WERI-Rb-1 (cell line): ENCODE measurements at regions not wholly inside any gene's neighbourhood (a gene's known extent, or its start where the extent isn't known, plus 50 kb on each side); places are given as distances from the start of the nearest gene placed in this dataset.

ENCODE experiments used
- DNase-seq: peaks from one replicate; pipeline ENCODE4 v3.0.0-alpha.2; 2020
- H3K27ac ChIP-seq: fragments of 250-450 bp; sonication (Bioruptor Pico); 2 replicates; pipeline ENCODE4 v1.5.1; 2020; ENCODE audit warnings: mild to moderate bottlenecking, moderate library complexity
- H3K27me3 ChIP-seq: fragments of 250-450 bp; sonication (Bioruptor Pico); 2 replicates; pipeline ENCODE4 v1.5.1; 2021; ENCODE audit warnings: mild to moderate bottlenecking, low read depth, moderate library complexity; ENCODE audit not compliant: insufficient read depth, severe bottlenecking
- H3K36me3 ChIP-seq: fragments of 250-450 bp; sonication (Bioruptor Pico); 2 replicates; pipeline ENCODE4 v1.5.1; 2020; ENCODE audit warnings: mild to moderate bottlenecking, moderate library complexity
- H3K4me3 ChIP-seq: 2 replicates; pipeline ENCODE4 v1.5.1; 2011; ENCODE audit warnings: low read depth, mild to moderate bottlenecking, control low read depth, low read length
- H3K9me3 ChIP-seq: fragments of 250-450 bp; sonication (Bioruptor Pico); 2 replicates; pipeline ENCODE4 v1.5.1; 2021; ENCODE audit warnings: mild to moderate bottlenecking, moderate library complexity; ENCODE audit not compliant: severe bottlenecking
- TF ChIP-seq, protein P1 (sequence below): IDR thresholded peaks from 2 replicates; pipeline ENCODE4 v1.5.1; 2011; ENCODE audit warnings: low read depth, mild to moderate bottlenecking, control low read depth, inconsistent platforms, low read length

DNA sequence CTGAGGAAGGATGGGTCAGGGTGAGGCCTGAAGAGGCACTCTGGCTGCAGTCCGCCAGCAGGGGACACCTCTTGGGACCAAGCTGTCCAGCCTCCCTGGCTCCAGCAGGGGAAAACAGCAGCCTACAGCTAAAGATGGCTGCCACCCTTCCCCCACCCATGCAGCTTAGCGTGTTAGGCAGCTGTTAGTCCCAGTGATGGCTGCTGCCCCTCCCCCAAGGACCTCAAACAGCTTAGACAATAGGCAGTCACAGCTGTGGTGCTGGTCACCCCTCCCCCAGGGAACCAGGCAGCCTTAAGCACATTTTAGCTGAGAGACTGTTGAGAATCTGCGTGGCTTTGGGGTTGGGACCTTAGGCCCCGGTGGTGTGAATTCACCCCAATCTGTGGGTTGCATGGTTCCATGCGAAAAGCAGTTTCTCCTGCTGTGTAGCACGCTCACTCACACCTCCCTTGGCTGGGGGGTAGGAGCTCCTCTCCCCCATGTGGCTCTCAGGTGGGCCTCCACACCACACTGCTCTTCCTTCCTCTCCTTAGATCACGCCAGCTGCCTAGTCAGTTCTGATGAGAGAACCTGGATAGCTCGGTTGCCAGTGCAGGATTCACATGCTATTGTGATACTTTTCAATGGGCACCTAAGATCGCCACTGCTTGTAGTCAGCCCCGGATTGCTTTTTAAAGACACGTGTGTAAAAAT is 140.5 kb upstream of the CADPS start:
- Histone ChIP-seq H3K9me3 (no peaks in the 10 kb centered on the region), H3K36me3 (no peaks in the 10 kb centered on the region), H3K27ac (peak overlapping the region; percentile 94), H3K27me3 (no peaks in the 10 kb centered on the region), H3K4me3 (no peak overlapping the region)
- TF ChIP-seq, protein P1, sequence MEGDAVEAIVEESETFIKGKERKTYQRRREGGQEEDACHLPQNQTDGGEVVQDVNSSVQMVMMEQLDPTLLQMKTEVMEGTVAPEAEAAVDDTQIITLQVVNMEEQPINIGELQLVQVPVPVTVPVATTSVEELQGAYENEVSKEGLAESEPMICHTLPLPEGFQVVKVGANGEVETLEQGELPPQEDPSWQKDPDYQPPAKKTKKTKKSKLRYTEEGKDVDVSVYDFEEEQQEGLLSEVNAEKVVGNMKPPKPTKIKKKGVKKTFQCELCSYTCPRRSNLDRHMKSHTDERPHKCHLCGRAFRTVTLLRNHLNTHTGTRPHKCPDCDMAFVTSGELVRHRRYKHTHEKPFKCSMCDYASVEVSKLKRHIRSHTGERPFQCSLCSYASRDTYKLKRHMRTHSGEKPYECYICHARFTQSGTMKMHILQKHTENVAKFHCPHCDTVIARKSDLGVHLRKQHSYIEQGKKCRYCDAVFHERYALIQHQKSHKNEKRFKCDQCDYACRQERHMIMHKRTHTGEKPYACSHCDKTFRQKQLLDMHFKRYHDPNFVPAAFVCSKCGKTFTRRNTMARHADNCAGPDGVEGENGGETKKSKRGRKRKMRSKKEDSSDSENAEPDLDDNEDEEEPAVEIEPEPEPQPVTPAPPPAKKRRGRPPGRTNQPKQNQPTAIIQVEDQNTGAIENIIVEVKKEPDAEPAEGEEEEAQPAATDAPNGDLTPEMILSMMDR, result peak; percentile 74
- peak; percentile 98 for DNase-seq

DNA sequence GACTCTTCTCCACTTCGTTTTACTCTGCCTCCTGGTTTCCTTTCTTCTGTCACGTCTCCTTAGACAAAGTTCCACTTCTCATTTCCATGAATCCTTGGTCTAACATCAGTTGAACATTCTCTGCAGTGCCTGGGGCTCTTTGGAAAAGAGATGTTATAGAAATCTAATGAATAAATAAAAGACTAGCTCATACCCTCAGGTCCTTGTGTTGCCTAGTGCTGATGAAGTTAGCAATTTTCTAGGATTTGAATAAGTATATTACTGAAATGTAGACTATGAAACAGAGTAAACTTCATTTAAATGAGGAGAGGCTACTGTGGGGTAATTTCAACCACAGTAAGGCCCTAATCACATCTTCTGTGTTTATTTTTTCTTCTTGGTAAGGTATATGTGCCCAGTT is 146.9 kb upstream of the CADPS start:
- Histone ChIP-seq H3K9me3 (no peaks in the 10 kb centered on the region), H3K4me3 (no peak overlapping the region), H3K27me3 (no peaks in the 10 kb centered on the region), H3K36me3 (no peaks in the 10 kb centered on the region), H3K27ac (no peak overlapping the region)
- TF ChIP-seq, protein P1, result no peak
- DNase-seq, result no peak

DNA sequence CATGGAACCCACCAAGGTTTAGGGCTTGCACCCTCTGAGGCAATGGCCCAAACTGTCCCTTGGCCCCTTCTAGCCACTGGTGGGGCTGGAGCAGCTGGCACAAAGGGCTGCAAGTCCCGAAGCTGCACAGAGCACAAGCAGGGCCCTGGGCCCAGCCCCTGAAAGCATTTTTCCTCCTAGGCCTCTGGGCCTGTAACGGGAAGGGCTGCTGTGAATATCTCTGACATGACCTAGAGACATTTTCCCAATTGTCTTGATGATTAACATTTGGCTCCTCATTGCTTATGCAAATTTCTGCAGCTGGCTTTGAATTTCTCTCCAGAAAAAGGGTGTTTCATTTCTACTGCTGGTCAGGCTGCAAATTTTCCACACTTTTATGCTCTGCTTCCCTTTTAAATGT is 151.5 kb upstream of the CADPS start:
- H3K9me3 ChIP-seq, result no peaks in the 10 kb centered on the region
- H3K4me3 ChIP-seq, result no peak overlapping the region
- TF ChIP-seq, protein P1, result no peak
- no peaks in the 10 kb centered on the region for H3K36me3 ChIP-seq
- no peak for DNase-seq
- no peaks in the 10 kb centered on the region for H3K27me3 ChIP-seq
- H3K27ac ChIP-seq, result no peak overlapping the region

DNA sequence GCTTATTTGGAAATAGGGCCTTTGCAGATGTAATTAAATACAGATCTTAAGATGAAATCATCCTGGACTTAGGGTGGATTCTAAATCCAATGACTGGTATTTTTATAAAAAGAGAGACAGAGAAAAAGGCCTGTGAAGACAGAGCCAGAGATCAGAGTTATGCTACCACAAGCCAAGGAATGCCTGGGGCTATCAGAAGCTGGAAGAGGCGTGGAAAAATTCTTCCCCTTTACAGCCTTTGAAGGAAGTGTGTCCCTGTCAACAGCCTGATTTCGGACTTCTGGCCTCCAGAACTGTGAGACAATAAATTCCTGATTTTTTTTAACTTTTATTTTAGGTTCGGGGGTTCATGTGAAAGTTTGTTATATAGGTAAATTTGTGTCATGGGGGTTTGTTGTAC is 154.1 kb upstream of the CADPS start:
- TF ChIP-seq, protein P1, result no peak
- H3K27me3 ChIP-seq, result no peaks in the 10 kb centered on the region
- DNase-seq, result no peak
- no peak overlapping the region for H3K4me3 ChIP-seq
- no peak overlapping the region for H3K27ac ChIP-seq
- no peaks in the 10 kb centered on the region for H3K9me3 ChIP-seq
- H3K36me3 ChIP-seq, result no peaks in the 10 kb centered on the region

GRCh38 chr3:63029921-63030320 is 154.7 kb upstream of the CADPS start:
- TF ChIP-seq, protein P1, result no peak
- Histone ChIP-seq H3K4me3 (no peak overlapping the region), H3K9me3 (no peaks in the 10 kb centered on the region), H3K27me3 (no peaks in the 10 kb centered on the region), H3K27ac (no peak overlapping the region), H3K36me3 (no peaks in the 10 kb centered on the region)
- DNase-seq, result no peak

DNA sequence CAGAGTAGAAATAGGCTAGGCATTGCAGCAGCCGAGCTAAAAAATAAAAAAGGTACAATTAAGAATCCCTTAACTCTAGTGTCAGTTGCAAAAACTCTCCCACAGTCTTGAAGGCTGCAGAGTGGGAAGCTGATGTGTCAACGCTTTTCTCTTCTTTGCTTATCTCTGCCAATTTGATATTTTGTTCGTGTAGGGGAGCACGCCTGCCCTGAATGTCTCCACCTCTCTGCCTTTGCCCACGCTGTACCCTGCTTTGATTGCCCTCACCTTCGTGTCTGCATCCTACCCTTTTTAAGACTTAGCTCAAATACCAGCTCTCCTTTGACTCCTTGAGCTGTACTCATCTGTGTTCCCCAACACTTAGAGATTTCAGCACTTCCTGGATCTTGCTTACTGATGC is 155.4 kb upstream of the CADPS start:
- TF ChIP-seq, protein P1, result no peak
- Histone ChIP-seq H3K36me3 (no peaks in the 10 kb centered on the region), H3K4me3 (no peak overlapping the region), H3K9me3 (no peaks in the 10 kb centered on the region), H3K27ac (no peak overlapping the region), H3K27me3 (no peaks in the 10 kb centered on the region)
- DNase-seq, result no peak
